ENCODE measurements at regions not wholly inside any gene's neighbourhood (a gene's known extent, or its start where the extent isn't known, plus 50 kb on each side); places are given as distances from the start of the nearest gene placed in this dataset.
"Not testable (repeated sequence)": the region's sequence is repeated elsewhere in the genome, so short reads cannot be mapped to it uniquely, and the experiment has no call there.

DNA sequence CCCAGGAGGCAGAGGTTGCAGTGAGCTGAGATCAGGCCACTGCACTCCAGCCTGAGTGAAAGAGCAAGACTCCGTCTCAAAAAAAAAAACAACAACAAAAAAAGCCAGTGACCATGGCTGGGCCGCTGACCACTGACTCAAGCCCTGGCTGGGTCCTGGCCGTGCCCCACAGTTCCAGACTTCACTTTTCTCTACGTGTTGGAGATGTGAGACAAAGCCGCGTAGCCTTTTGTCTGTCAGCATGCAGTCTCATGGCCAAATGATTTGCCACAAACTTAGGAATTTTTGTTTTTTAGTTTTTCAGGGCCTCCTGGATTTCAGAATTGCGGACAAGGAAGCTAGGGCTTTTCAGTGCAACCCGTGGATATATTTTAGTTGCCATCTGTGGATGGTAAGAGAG, 89.3 kb upstream of the CIBAR2 start:
- H3K4me3 ChIP-seq (replicated peaks; ENCODE audit: low read depth, low read length): no peak overlapping the region
- TF ChIP-seq, protein P1, sequence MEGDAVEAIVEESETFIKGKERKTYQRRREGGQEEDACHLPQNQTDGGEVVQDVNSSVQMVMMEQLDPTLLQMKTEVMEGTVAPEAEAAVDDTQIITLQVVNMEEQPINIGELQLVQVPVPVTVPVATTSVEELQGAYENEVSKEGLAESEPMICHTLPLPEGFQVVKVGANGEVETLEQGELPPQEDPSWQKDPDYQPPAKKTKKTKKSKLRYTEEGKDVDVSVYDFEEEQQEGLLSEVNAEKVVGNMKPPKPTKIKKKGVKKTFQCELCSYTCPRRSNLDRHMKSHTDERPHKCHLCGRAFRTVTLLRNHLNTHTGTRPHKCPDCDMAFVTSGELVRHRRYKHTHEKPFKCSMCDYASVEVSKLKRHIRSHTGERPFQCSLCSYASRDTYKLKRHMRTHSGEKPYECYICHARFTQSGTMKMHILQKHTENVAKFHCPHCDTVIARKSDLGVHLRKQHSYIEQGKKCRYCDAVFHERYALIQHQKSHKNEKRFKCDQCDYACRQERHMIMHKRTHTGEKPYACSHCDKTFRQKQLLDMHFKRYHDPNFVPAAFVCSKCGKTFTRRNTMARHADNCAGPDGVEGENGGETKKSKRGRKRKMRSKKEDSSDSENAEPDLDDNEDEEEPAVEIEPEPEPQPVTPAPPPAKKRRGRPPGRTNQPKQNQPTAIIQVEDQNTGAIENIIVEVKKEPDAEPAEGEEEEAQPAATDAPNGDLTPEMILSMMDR (IDR thresholded peaks at IDR 0.05; ENCODE audit: insufficient read depth, low read length, poor library complexity, severe bottlenecking): no peak
- no peak for DNase-seq (ENCODE audit: extremely low read depth, insufficient read length)
- no peaks in the 10 kb centered on the region for H3K36me3 ChIP-seq (ENCODE audit: control insufficient read depth, insufficient read depth, low read length)
- no peaks in the 10 kb centered on the region for H3K27me3 ChIP-seq (replicated peaks; ENCODE audit: control insufficient read depth, insufficient read depth, low read length)

GRCh38 chr16:85202051-85202601, 89.9 kb upstream of the CIBAR2 start:
- Histone ChIP-seq H3K27me3 (replicated peaks; ENCODE audit: control insufficient read depth, insufficient read depth, low read length) (no peaks in the 10 kb centered on the region), H3K4me3 (replicated peaks; ENCODE audit: low read depth, low read length) (no peak overlapping the region), H3K36me3 (ENCODE audit: control insufficient read depth, insufficient read depth, low read length) (no peaks in the 10 kb centered on the region)
- TF ChIP-seq, protein P1 (IDR thresholded peaks at IDR 0.05; ENCODE audit: insufficient read depth, low read length, poor library complexity, severe bottlenecking): no peak
- DNase-seq (ENCODE audit: extremely low read depth, insufficient read length): no peak

DNA sequence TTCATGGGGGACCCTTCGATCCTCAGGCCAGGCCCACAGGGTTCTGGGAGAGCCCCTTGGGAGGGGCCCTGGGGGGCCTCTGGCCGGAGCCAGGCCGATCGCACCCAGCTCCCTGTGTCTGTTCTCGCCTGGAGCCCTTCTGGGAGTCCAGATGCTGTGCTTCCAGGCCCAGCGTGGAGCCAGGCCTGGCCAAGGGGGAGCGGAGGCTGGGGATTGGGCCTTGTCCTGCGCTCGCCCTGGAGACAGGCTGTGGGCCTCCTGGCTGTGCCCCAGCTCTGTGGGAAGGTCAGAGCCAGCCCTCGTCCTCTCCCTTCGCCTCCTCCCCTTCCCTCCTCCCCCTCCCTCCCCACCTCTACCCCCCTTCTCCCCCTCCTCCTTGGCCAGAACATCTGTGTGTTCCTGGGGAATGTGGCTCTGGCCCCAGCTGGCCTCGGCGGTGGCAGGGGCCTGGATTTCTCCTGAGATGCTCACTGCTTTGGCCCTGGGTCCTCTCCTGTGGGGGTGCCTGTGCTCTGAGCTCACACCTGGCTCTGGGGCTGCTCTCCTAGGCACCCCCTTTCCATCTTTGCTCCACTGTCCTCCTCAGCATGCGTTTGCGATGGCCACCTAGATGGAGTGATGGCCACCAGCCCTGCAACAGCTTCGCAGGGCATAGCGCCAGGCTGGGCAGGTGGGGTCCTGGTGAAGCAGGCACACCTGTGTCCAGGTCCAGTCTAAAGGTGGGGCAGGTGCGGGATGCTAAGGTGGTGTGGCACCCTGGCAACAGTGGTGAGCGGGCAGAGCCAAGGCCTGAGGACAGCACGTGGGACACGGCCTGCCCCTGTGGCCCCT, 90.6 kb upstream of the CIBAR2 start:
- TF ChIP-seq, protein P1 (IDR thresholded peaks at IDR 0.05; ENCODE audit: insufficient read depth, low read length, poor library complexity, severe bottlenecking): no peak
- no peaks in the 10 kb centered on the region for H3K27me3 ChIP-seq (replicated peaks; ENCODE audit: control insufficient read depth, insufficient read depth, low read length)
- no peak overlapping the region for H3K4me3 ChIP-seq (replicated peaks; ENCODE audit: low read depth, low read length)
- no peak for DNase-seq (ENCODE audit: extremely low read depth, insufficient read length)
- H3K36me3 ChIP-seq (ENCODE audit: control insufficient read depth, insufficient read depth, low read length): no peaks in the 10 kb centered on the region

DNA sequence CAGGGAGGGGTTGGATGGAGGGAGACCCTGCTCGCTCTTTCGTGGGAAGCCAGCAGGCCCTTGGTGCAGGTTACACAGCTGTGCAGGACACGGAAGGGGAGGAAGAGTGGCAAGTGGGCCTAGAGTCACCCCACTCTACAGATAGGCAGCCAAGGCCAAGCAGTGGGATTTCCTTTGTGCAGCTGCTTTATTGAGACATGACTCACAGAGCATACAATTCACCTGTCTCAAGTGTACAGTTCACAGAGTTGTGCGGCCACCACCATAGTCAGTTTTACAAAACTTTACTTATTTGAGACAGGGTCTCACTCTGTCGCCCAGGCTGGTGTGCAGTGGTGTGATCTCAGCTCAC, 91.2 kb upstream of the CIBAR2 start:
- TF ChIP-seq, protein P1 (IDR thresholded peaks at IDR 0.05; ENCODE audit: insufficient read depth, low read length, poor library complexity, severe bottlenecking): no peak
- Histone ChIP-seq H3K27me3 (replicated peaks; ENCODE audit: control insufficient read depth, insufficient read depth, low read length) (no peaks in the 10 kb centered on the region), H3K36me3 (ENCODE audit: control insufficient read depth, insufficient read depth, low read length) (no peaks in the 10 kb centered on the region), H3K4me3 (replicated peaks; ENCODE audit: low read depth, low read length) (no peak overlapping the region)
- no peak for DNase-seq (ENCODE audit: extremely low read depth, insufficient read length)

DNA sequence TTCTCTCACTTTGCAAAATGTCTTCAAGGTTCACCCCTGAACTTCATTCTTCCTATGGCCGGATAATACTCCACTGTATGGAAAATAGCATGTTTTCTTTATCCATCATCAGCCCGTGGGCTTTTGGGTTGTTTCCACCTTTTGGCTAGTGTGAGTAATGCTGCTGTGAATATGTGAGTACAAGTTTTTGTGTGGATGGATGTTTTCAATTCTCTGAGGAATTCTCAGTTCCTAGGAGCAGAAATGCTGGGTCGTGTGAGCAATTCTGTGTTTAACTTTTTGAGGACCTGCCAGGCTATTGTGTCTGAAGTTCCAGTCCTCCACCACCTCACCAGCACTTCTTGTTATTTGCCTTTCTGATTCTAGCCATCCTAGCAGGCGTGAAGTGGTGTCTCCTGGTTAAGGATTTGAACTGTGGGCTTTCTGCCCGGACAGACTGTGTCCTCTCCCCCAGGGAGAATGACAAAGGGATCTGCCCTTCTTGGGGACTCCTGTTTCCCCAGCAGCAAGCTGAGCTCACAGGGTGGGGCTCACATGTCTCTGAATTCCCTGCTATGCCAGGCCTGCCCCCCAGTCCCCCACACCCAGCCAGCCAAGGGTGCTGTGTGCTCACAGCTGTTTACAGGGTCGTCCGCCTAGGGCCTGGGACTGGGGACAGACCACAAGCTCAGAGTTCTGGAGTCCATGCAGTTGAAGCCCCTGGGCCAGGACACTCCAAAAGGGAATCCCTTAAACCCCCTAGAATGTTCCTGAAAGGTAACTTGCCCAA, 92.2 kb upstream of the CIBAR2 start:
- TF ChIP-seq, protein P1 (IDR thresholded peaks at IDR 0.05; ENCODE audit: insufficient read depth, low read length, poor library complexity, severe bottlenecking): no peak
- DNase-seq (ENCODE audit: extremely low read depth, insufficient read length): no peak
- Histone ChIP-seq H3K36me3 (ENCODE audit: control insufficient read depth, insufficient read depth, low read length) (no peaks in the 10 kb centered on the region), H3K4me3 (replicated peaks; ENCODE audit: low read depth, low read length) (no peak overlapping the region), H3K27me3 (replicated peaks; ENCODE audit: control insufficient read depth, insufficient read depth, low read length) (no peaks in the 10 kb centered on the region)

DNA sequence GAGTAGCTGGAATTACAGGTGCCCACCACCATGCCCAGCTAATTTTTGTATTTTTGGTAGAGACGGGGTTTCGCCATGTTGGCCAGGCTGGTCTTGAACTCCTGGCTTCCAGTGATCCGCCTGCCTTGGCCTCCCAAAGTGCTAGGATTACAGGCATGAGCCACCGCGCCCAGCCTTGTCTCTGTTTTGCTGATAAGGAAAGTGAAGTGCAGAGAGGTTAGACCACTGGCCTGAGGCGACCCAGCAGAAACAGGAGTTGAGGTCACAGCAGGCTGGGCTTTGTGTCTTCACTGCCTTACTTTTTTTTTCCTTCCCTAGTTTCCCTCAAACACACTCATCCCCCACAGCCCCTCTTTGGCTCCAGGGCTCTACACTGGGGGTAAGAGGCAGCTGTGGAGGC, 93.0 kb upstream of the CIBAR2 start:
- not testable (repeated sequence) for H3K4me3 ChIP-seq (replicated peaks; ENCODE audit: low read depth, low read length); H3K27me3 ChIP-seq (replicated peaks; ENCODE audit: control insufficient read depth, insufficient read depth, low read length); DNase-seq (ENCODE audit: extremely low read depth, insufficient read length); H3K36me3 ChIP-seq (ENCODE audit: control insufficient read depth, insufficient read depth, low read length)
